HG03103 (cell line): ENCODE measurements at regions not wholly inside any gene's neighbourhood (a gene's known extent, or its start where the extent isn't known, plus 50 kb on each side); places are given as distances from the start of the nearest gene placed in this dataset.

Experiments
- ATAC-seq: cut with Tn5 transposase; IDR thresholded peaks from one replicate; pipeline ENCODE4 v1.9.1; 2021; ENCODE audit warnings: low read depth; ENCODE audit not compliant: unreplicated experiment

DNA sequence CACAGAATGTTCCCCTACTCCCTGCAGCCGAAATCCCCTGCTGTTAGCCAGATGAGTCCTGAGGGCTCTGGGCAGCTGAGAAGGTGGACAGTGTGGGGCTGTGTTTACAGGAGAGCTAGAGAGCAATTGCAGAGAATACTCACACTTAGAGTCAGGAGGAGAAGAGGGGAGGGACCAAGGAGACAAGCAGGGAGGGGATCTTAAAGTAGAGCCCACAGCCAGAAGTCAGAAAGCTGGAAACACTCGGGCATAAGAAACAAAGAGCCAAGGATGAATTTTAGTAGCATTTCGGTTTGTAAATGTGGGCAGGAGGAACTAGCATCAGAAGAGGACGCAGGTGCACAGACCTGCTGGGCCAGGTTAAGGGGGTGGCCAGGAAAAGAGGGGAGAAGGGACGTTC lies 1435.9 kb downstream of the BRD1 start:
- no peak for ATAC-seq

DNA sequence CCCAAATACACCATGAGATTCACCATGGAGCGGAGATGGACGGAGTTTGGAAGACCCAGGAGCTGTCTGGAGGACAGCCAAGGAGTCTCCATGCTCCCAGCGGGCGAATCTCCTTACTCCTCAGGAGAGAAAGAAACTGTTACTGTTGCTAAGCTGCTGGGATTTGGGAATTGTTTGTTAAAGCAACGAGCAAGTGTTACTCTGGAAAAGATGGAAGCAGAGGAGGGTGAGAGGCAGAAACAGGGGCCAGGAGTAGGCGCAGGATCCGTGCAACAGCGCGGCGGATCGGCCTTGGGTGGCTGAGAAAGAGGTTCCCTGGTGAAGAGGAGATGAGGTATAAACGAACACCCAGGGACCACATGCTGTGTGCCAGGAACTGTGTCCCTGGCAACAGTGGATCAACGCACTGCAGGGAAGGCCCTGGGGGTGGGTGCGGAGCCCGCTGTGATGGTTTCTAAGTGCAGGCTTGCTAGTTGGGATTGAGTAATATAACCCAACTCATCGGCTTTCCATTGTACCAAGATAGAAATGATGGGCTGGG lies 1436.4 kb downstream of the BRD1 start:
- ATAC-seq, result no peak

DNA sequence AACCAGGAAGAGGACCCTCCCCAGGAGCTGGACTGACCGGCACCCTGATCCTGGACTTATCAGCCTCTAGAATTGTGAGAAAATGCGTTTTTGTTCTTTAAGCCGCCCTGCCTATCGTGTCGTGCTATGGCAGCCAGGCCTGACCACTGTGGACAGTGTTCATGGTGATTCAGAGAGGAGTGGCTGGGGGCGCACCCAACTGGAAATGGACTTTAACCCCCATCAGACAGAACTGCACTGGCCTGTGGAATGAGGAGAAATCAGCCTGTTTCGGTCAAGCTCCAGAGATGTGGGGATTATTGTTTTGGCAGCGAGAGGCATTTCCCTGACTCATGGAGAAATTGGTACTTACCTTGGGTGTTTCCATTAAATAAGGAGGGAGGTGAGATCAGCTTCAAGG lies 1437.8 kb downstream of the BRD1 start:
- ATAC-seq, result no peak

DNA sequence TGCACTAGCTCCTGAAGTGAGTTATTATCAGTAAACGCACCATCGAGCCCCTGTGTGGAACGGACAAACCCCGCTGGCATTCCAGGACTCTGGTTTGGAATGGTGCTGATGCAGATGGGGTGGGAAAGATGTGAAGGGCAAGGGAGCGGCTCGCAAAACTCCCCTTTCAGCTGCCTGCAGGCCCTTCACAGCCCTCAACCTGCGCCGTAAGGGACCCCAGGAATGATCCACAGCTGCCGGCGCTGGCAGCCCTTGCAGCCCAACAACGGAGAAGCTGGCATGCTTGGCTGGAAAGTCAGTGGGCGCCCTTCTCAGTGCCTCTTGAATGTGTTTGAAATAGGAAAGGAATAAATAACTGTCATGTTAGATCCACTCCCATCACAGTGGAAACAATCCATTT lies 1445.5 kb downstream of the BRD1 start:
- ATAC-seq, result no peak

DNA sequence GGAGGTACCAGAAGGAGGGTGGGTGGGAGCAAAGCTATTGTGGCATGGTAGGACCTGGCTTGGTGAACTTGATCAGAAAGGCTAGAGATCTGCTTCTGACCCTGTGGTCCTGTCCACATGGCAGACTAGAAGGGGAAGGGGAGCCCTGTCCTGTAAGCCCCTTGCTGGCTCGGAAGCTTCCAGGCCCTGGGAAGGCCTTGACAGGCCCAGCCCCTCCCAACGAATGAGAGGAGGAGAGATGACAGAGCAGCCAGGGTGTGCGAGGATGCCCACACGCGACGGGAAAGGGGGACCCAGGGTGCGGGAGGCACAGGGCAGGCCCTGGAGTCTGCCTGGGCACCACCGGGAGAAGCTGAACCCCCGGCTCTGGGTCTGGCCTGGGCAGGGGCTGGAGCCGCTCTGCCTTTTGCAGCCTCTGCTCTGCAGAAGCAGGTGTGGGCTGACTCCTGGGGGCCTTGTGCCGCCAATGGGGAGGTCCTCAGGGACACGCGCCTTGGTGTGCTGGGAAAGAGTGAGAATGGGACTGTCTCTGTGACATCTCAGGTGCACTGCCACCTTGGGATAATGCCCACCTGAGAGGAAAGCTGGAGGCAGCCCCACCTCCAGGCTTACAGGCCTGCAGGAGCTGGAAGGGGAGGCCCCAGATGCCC lies 1447.5 kb downstream of the BRD1 start:
- no peak for ATAC-seq

DNA sequence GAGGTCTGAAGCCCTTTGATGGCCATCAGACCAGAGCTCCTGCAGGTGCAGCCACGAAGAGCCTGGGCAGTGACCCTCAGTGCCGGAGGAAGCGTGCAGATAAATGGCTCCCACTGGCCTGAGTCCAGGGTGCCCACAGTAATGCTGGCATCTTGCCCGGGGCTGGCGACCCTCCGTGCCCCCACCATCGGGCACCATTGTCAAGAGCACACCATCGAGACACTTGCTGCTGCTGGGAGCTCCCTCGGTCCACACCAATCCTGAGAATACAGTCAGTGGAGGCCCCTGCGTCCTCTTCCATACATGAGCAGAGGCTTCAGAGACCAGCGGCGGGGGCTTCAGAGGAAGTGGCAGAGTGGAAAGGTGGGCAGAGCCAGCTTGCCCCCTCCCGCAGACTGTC lies 1448.3 kb downstream of the BRD1 start:
- ATAC-seq, result no peak

DNA sequence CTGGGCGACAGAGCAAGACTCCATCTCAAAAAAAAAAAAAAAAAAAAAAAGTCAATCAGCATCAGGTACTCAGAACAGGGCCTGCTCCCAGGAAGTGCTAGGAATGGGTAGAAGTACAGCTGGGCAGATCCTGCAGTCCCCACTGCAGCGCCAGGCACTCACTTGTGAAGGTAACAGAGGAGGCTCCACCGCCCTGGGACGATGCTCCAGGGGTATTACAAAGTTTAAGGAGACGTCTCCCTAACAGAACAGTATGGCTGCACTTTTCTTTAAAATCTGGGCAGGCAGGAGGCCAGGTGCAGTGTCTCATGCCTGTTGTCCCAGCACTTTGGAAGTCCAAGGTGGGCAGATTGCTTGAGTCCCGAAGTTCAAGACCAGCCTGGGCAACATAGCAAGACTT lies 1449.0 kb downstream of the BRD1 start:
- ATAC-seq, result no peak

DNA sequence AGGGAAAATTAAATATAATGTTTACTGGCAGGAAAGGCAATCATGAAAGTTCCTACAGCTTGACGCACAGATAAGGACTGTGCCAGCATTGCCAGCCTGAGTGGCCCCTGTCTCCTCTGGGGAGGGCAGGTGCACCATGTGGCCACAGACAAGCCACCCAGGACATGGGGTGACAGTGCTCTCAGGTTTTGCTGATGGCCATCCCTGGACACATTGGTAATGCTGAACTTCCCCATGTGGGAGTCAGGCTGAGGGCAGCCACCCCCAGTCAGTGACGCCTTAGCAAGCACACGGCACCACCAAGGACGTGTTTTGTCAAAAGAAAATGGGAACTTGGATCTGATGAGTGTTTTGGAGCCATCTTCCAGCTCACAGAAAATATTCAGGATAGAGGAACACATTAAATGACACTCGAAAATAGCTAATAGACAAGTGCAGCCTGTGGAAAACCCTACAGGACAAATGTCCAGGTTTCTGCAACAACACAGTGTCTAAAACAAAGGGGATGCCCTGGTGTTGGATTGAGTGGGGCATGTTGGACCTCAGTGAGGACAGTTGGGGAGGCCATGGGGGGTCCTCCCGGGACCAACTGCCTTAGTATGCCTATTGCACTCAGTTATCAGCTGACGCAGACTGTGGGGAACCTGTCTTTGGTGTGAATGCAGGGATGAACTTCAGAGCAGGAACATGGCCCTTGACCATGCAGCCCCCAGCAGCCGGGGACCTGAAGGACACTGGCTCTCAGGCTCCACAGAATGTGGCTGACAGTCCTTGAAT lies 1450.5 kb downstream of the BRD1 start:
- no peak for ATAC-seq

DNA sequence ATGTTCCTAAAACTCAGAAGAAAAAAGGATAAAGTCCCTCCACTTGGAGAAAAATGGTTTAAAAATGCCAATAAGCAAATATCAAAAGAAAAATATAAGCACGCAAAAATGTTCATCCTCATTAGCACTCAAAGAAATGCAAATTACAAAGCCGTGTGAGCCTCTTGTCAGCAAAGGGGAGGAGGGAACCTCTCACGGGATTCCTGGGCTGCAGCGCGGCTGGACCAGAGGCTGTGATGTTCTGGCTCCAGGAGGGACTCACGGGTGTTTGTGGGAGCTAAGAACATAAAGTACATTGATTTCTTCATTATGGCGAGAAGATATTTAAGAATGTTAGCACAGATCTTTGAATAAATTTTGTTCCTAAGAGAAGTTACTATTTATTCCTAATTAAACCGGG lies 1451.2 kb downstream of the BRD1 start:
- ATAC-seq, result no peak

DNA sequence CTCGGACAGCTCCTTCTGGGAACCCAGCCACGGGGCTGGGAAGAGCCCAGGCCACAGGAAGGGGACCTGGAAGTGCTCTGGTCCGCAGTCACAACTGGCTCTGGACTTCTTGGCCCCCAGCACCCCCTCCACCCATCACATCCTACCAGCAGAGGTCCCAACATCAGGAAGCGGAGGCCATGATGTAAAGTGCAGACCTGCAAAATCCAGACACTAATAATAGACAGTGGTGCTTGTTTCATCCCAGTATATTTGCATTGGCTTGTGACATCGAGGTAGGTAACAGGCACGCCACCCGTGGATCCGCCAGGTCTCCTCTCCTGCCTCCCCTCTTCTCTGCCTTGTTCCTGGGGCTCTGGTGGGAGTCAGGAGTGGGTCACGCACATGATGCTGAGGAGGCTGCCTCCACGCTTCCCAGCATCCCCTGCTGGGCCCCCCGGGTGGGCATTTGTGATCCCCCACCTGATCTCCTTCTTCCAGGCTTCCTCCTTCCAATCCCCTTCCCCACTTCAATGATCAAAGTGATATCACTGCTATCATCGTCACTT lies 1454.0 kb downstream of the BRD1 start:
- no peak for ATAC-seq

DNA sequence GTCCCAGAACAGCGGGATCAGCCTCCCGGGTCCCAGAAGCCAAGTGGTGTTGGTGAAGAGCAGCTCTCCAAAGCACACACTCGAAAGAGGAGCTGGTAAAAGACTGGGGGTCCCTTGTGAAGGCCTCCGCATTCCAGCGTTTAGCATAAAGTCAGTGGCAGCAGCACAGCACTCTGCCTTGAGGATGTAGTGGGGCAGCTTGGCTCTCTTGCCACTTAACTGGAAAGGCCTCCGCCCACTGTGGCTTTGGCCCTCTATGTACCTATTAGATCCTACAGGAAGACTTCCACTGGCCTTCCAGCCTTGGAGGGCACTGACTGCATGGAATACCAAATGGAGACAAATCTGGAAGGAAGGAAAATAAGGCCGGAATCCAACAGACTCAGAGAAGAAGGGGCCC lies 1455.3 kb downstream of the BRD1 start:
- no peak for ATAC-seq

DNA sequence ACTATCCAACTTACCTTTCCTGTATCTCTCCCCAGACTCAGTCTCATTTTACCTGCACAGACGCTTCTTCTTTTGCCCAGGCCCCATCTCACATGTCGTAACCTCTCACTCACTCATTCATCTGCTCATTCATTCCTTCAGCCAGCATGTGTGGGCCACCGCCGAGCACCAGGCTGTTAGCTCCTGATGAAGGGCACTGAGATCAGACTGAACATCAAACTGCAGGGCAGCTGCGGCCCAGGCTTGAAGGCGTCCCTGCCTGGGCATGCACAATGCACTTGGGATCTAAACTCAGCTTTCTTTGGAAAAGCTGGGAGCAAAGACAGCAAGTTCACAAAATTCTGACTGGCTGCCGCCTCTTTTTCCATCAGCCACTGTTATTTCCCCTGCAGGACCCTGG lies 1456.3 kb downstream of the BRD1 start:
- no peak for ATAC-seq

DNA sequence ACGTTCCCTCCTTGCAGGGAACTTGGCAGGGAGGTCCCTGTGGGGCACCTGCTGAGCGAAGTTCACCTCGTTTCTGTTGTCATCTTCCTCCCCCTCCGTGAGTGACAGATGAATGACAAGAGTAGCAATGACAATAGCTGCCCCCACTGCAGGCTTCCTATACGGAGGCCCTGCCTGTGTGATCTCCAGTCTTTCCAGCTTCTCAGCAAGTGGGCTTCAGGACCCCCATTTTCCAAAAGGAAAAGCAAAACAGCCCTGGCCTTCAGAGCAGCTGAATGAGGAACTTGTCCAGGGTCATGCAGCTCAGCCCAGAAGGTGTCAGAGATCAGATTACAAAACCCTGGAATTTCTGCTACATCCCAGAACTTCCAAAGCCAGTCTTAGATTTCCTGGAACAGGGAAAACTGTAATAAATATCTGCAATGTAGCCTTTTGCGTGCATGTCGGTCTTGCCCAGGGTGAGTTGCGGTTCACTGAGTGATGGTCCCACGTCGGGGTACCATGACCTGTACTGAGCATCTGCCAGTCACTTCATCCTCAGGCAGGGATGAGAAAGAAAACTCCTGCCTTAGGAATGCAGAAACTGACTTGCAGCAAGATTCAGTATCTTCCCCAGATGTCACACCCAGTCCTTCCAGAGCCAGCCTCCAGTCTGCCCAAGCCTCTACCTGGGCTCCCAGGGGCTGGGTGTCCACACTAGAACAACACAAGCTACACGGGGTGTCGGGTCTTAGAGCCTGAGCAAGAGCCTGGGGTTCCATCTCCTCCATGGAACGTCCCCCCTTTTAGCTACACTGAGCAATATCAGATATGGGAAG lies 1457.0 kb downstream of the BRD1 start:
- no peak for ATAC-seq

DNA sequence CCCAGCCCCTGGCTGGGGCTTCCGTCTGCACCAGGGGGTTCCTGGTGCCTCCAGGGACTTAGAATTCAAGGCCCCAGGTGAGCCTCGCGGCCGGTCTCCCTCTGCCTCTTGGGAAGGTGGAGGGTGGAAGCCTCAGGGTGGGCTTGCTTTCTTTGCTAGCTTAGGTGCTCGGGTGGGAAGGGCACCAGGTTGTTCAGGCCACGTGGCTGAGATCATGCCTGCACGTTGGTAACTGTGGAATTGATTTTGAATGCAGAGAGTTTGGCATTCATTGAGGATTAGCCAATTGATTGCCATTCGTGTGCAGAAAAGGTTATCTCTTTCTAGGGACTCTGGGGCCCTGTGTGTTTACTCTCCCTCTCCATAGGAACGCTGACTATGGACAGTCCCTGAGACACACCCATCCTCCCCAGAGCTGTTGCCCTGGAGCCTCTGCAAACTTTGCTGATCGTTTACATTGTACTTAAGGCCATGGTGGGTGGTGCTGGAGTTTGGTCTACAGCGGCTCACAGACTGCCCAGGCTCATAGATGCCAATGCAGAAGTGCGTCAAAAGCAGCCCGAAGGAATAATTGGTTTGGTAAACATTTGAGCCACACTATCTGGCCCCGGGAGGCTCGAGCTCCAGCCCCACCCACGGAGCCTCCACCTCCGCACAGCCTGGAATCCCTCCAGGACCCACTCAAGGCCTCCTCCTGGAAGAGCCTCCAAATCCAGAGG lies 1457.7 kb downstream of the BRD1 start:
- ATAC-seq, result no peak

DNA sequence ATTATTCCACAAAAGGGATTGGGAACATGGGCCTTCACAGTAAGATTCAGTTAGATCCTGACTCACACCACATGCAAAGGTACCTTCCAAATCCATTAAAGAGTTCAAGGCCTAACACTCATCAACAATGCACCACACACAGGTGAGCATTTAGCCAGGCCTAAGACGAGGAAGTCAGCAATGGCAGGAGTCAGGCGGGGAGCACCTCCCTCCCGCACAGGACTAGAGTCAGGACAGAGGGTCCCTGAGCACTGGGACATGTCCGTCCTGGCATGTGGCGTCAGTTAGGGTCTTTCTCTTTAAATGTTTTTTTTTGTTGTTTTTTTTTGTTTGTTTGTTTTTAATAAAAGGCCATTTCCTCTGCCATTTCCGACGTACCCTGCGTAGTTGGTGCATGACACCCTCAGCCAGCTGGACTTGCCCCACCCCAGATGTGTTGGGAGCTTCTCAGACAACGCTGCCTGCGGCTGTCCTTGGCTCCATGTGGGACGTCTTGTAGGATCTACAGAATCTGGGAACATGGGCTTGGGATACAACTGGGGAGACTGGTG lies 1458.6 kb downstream of the BRD1 start:
- ATAC-seq, result no peak

DNA sequence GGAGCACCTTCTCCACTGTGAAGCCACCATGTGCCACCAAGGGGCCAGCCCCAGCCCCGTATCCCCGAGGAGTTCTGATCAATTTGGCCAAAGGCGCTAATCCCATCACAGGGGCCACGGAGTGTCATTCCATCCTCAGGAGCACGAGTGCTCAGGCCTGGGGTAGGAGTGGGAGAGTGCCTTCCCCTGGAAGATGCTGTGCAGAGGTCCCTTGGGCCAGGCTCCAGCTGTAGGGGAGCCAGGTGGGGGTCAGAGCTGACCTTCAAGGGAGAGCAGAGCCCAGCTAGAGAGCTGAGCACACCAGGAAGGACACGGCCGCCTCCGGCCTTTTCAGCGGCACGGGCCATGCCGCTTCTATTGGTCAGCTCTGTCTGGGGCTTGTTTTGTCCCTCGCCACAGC lies 1459.9 kb downstream of the BRD1 start:
- ATAC-seq, result no peak

DNA sequence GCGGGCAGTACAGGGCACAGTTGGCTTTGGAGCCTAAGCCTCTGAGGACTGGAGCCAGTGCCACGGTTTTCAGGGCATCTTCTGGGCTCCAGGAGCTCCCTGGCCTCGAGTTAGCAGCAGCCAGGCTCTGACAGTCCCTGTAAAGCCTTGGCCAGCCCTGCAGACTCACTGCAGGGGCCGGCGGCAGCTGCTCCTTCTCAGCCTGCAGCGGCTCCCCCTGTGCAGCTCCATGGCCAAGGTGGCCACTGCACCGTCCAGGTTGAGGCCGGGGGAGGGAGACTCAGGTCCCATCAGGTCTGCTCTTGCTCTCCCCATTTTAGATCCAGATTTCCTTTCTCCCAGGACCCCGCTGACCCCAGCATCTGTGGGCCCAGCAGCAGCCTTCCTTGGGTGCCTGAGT lies 1461.1 kb downstream of the BRD1 start:
- no peak for ATAC-seq

DNA sequence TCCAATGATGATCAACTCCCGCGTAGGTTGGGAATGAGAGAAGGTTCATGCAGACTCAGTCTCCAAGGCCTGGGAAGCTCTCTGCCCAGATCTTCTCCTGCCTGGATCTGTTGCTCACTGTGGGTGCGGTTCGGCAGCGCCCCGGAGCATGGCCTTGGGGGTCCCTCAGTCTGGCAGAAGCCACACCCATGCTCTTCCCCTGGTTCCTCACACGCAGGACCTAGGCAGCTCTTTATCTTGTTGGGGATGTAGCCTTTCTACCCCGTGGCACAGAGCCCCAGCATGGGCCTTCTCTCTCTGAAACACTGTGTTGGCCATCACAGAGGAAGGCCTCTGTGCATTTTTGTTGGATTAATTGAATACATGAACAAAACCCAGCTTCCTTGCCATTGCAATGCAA lies 1461.6 kb downstream of the BRD1 start:
- no peak for ATAC-seq

DNA sequence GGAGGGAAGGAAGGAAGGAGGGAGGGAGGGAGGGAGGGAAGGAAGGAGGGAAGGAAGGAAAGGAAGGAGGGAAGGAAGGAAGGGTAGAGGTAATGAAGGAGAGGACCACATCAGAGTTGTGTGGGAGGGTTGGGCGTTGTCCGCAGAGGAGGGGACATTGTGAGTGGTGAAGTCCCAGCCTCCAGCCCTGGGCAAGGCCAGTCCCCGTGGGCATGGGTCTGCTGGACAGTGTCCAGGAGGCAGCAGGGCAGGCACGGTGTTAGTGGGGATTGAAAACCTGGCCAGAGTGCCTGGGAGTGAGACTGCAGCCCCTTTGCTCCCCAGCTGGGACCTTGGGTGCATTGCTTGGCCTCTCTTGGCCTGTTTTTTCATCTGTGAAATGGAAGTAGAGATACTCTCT lies 1462.3 kb downstream of the BRD1 start:
- ATAC-seq, result no peak

DNA sequence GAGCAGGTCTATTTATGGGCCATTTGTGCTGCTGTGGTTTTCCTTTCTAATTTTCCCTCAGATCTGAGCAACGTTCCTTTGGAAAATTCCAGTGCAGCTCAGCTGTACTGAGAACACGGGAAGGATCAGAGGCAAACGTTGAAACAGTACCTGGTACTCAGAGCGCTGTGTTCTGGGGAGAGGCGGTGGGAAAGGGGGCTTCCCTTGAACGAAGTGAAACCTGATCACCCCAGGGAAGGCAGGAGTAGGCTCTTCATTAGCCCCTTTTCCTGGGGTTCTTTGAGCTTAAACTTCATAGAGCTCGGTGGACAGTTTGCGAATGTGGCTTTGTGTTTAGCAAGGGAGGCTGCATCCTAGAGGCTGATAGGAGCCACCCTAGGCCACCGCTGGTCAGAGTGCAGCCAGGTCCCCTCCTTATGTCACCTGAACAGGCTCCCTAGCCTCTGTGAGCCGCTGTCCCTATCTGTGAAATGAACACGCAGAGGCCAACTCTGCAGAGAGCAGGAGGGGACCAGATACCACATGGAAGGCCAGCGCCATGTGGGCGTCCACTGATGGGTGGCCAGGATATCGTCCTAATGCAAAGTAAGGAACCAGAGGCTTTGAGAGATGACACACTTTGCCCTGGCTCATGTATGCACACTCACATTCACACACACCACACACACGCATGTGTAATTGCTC lies 1464.8 kb downstream of the BRD1 start:
- ATAC-seq, result no peak
